Kidney (tissue), 13 donors: ENCODE measurements at regions not wholly inside any gene's neighbourhood (a gene's known extent, or its start where the extent isn't known, plus 50 kb on each side); places are given as distances from the start of the nearest gene placed in this dataset.
A peak's percentile ranks its signal among the peaks of the same experiment; 100 is the strongest.

Experiments
- DNase-seq, 5 donors: peaks; one replicate each; pipeline ENCODE4 v3.0.0-alpha.2; 2013 to 2020
- FAIRE-seq: peaks from 2 replicates; lab custom pipeline; 2012; peaks lifted over from hg19 to GRCh38; lab: Jason Lieb, UNC
- H3K27ac ChIP-seq, 2 donors: one replicate each; pipeline ENCODE4 v1.7.0; 2013; ENCODE audit warnings: low read depth in 2 of 2, low read length in 2 of 2, inconsistent platforms in 1 of 2
- H3K27me3 ChIP-seq: one replicate; pipeline ENCODE4 v1.7.1; 2013; ENCODE audit warnings: low read length, inconsistent platforms; ENCODE audit not compliant: control insufficient read depth, insufficient read depth
- H3K36me3 ChIP-seq, 3 donors: one replicate each; pipeline versions ENCODE4 v1.7.0 to v1.7.1; 2013; ENCODE audit warnings: low read length in 3 of 3, control low read depth in 1 of 3, inconsistent platforms in 1 of 3; ENCODE audit not compliant: insufficient read depth in 3 of 3, control insufficient read depth in 2 of 3
- H3K4me1 ChIP-seq, 3 donors: one replicate each; pipeline versions ENCODE4 v1.7.0 to v1.7.1; 2013; ENCODE audit warnings: low read length in 3 of 3, inconsistent platforms in 1 of 3, low read depth in 1 of 3; ENCODE audit not compliant: control insufficient read depth in 2 of 3, insufficient read depth in 2 of 3
- H3K4me3 ChIP-seq, 3 donors: one replicate each; pipeline versions ENCODE4 v1.7.0 to v1.8.1; 2013; ENCODE audit warnings: low read length in 3 of 3, control low read depth in 1 of 3, inconsistent platforms in 1 of 3
- H3K9ac ChIP-seq, 3 donors: one replicate each; pipeline versions ENCODE4 v1.7.0 to v1.7.1; 2013; ENCODE audit warnings: low read length in 3 of 3, control low read depth in 1 of 3, inconsistent platforms in 1 of 3
- H3K9me3 ChIP-seq, 3 donors: one replicate each; pipeline versions ENCODE4 v1.7.0 to v1.7.1; 2013; ENCODE audit warnings: low read length in 3 of 3, control low read depth in 1 of 3, inconsistent platforms in 1 of 3; ENCODE audit not compliant: control insufficient read depth in 2 of 3, insufficient read depth in 1 of 3
- intact Hi-C: fragments of 100-400 bp; cut with DNase I; formaldehyde crosslinking; loops from one replicate; pipeline ENCODE4 v1.11.1; 2022
- TF ChIP-seq, protein P1 (sequence below): IDR thresholded peaks from 3 replicates; pipeline ENCODE4 v1.5.1; 2012; ENCODE audit warnings: mild to moderate bottlenecking, moderate library complexity, borderline replicate concordance; ENCODE audit not compliant: insufficient read depth; ENCODE audit errors: extremely low read depth
- donor health status: control.
- donor health status: control.
- donor health status: control.
- donor health status: control.
- donor health status: control.
- donor health status: DM: yes; HTN: yes; CAD: no.
- donor health status: Normal renal cell carcinoma (clear cell type).

DNA sequence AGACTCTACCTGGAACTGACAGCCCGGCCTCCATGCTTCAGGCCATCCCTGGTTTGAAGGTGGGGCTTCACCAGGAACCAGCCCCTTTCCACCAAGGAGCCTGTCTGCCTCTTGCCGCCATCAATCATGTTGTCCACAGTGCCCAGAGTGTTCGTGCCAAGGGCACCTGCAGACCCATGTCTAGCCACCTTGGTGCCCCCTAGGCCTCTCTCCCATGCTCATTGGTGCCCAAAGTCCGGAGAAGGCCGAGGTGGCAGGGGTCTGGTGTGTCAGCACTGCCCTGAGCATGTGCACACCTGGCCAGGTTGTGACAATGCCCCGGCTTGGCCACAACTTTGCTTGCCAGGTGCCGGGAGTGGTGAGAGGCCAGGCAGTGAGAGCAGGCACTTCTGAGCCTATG is 114.8 kb downstream of the COPS8 start:
- H3K9ac ChIP-seq, result no peak overlapping the region
- TF ChIP-seq, protein P1, sequence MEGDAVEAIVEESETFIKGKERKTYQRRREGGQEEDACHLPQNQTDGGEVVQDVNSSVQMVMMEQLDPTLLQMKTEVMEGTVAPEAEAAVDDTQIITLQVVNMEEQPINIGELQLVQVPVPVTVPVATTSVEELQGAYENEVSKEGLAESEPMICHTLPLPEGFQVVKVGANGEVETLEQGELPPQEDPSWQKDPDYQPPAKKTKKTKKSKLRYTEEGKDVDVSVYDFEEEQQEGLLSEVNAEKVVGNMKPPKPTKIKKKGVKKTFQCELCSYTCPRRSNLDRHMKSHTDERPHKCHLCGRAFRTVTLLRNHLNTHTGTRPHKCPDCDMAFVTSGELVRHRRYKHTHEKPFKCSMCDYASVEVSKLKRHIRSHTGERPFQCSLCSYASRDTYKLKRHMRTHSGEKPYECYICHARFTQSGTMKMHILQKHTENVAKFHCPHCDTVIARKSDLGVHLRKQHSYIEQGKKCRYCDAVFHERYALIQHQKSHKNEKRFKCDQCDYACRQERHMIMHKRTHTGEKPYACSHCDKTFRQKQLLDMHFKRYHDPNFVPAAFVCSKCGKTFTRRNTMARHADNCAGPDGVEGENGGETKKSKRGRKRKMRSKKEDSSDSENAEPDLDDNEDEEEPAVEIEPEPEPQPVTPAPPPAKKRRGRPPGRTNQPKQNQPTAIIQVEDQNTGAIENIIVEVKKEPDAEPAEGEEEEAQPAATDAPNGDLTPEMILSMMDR, result no peak
- no peaks in the 10 kb centered on the region for H3K36me3 ChIP-seq
- H3K27me3 ChIP-seq, result no peaks in the 10 kb centered on the region
- H3K9me3 ChIP-seq, result no peaks in the 10 kb centered on the region
- H3K27ac ChIP-seq, result no peak overlapping the region
- DNase-seq, result no peak
- H3K4me3 ChIP-seq, result no peak overlapping the region
- FAIRE-seq, result no peak
- intact Hi-C loops, result no loop called here
- peaks cover 0 to 3% (median 0%) of the 10 kb centered on the region in 3 donors for H3K4me1 ChIP-seq

DNA sequence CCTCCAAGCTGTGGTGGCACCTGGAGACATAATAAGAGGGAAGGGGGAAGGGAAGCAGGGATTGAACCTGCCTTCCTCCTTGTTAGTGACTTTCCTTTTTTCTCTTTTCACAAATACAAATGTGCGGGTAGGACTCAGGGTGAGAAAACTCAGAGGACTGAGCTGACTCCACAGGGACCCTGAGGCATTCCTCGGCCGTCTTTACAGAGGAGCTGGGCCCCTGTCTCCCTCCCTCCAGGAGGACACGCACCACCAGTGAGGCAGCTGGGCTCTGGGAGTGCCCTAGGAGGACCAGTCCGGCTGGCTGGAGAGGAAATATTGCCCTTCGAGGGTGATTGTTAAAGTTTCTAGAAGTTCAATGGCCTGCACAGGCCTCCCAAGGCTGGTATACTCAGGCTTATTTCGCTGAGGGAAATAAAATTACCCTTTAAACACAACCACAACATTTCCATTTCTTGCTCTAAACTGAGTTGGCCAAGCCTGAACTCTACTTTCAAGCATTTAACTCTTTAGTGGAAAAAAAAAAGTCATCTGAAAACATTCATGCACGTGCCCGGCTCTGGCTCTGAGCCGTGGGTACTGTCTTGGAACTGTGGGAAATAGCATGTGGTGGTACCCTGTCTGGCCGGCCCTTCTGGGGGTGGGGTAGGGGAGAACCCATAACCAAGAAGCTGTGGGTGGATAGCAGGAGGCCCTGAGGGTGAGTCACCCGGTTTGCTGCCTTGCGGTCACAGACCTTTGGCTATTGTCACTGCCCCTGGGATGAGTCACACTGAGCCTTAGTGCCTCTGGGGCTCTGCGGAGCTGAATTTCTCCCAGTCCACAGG is 116.0 kb downstream of the COPS8 start:
- intact Hi-C loops, result no loop called here
- FAIRE-seq (no peak), DNase-seq (peak in 3 of 5 donors; percentile 41 to 91 (median 46))
- Histone ChIP-seq H3K36me3 (no peaks in the 10 kb centered on the region), H3K27ac (no peak overlapping the region), H3K9ac (no peak overlapping the region), H3K4me1 (peaks cover 0 to 3% (median 0%) of the 10 kb centered on the region in 3 donors), H3K4me3 (no peak overlapping the region), H3K27me3 (no peaks in the 10 kb centered on the region), H3K9me3 (no peaks in the 10 kb centered on the region)
- TF ChIP-seq, protein P1, result no peak

DNA sequence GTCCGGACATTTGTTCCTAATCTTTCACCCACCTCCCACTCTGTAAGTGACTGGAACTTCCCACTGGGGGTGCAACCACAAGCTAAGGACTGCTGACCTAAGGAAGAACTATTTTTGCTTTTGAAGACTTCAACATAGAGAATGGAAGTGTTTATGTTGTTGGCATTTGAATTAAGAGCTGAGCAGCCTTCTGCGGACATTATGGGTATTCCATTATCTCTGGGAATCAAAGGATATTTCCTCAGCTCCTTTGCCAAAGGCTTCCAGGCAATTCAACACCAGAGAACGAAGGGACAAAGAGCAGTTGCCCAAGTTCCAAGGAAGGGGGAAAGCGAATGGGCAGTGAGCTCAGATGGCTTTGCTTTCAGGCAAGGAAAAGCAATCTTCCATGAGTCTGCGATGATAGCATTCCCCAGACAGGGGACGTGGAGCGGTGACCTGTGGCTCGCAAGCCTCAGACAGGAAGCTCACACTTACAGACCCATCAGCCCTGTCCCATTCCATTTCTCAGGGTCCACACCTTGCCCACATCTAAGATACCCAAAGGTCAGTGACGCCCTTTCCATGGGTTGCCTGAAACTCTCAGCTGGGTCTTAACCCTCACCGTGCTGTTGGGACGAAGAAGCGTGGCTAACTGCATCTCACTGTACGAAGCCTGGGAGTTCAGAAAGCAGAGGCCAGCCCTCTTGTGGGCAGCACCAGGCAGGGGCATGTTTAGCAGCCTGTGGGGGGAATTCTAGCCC is 116.8 kb downstream of the COPS8 start:
- intact Hi-C loops, result no loop called here
- no peaks in the 10 kb centered on the region for H3K36me3 ChIP-seq
- peaks cover 0 to 3% (median 0%) of the 10 kb centered on the region in 3 donors for H3K4me1 ChIP-seq
- no peak overlapping the region for H3K27ac ChIP-seq
- FAIRE-seq (no peak), DNase-seq (no peak)
- H3K9ac ChIP-seq, result no peak overlapping the region
- H3K27me3 ChIP-seq, result no peaks in the 10 kb centered on the region
- no peak overlapping the region for H3K4me3 ChIP-seq
- TF ChIP-seq, protein P1, result no peak
- no peaks in the 10 kb centered on the region for H3K9me3 ChIP-seq
